K562 (cell line): ENCODE measurements at regions not wholly inside any gene's neighbourhood (a gene's known extent, or its start where the extent isn't known, plus 50 kb on each side); places are given as distances from the start of the nearest gene placed in this dataset.

ENCODE experiments used
- ATAC-seq: fragments of 200-7000 bp; cut with Tn5 transposase; 3 replicates; pipeline ENCODE4 v1.9.1; 2020; ENCODE audit warnings: moderate library complexity
- BruUV-seq: library from RNA; stranded (reverse); fragments of 400-500 nt; replicated peaks from 2 replicates; lab custom pipeline; 2021; lab: Mats Ljungman, UMichigan
- CTCF ChIA-PET: fragments of 300-600 bp; formaldehyde crosslinking; extraction: SDS; loops from one replicate; lab custom pipeline; 2021; ENCODE audit warnings: low intra/inter-chr PET ratio; lab: Yijun Ruan, JAX
- POLR2A ChIA-PET: fragments of 300-600, 350-650 bp; sonication (Branson Sonifier 250); formaldehyde crosslinking; extraction: SDS; loops from one replicate; lab custom pipeline; 2021; ENCODE audit warnings: antibody characterized with exemption, inconsistent platforms; lab: Yijun Ruan, JAX
- DNase-seq, 4 experiments: peaks; one replicate each; pipeline versions ENCODE4 v3.0.0 to v3.0.0-alpha.2; 2011 to 2018; ENCODE audit warnings: low spot score in 3 of 4, mixed read lengths in 3 of 4; ENCODE audit errors: extremely low read depth in 1 of 4
- FAIRE-seq: peaks from 2 replicates; lab custom pipeline; 2011; peaks lifted over from hg19 to GRCh38; lab: Jason Lieb, UNC
- H2AFZ ChIP-seq: 2 replicates; pipeline ENCODE4 v1.6.0; 2011; ENCODE audit warnings: low read depth, low read length, control low read depth, inconsistent platforms
- H3K27ac ChIP-seq: fragments of 200-600 bp; 3 replicates; pipeline ENCODE4 v1.8.0; 2011; ENCODE audit warnings: low read depth, mild to moderate bottlenecking, control low read depth, inconsistent platforms, low read length, moderate library complexity, mixed read lengths; ENCODE audit errors: extremely low read depth
- H3K27me3 ChIP-seq, 2 experiments: fragments of 300-600 bp in 1 of 2; 2 replicates in 1 of 2; 3 replicates in 1 of 2; pipeline versions ENCODE4 v1.6.0 to v1.8.0; 2011; ENCODE audit warnings: inconsistent platforms in 2 of 2, low read length in 2 of 2, mild to moderate bottlenecking in 1 of 2, mixed read lengths in 1 of 2, moderate library complexity in 1 of 2; ENCODE audit not compliant: control insufficient read depth in 2 of 2, insufficient read depth in 2 of 2
- H3K36me3 ChIP-seq: fragments of 300-600 bp; 3 replicates; pipeline ENCODE4 v1.8.0; 2011; ENCODE audit warnings: mild to moderate bottlenecking, low read length, inconsistent platforms; ENCODE audit not compliant: control insufficient read depth, insufficient read depth
- H3K4me1 ChIP-seq, 2 experiments: fragments of 200-600 bp in 1 of 2; replicated peaks in 1 of 2; 2 replicates in 1 of 2; 3 replicates in 1 of 2; pipeline versions ENCODE4 v1.5.1 to v1.8.0; 2011; ENCODE audit warnings: inconsistent platforms in 2 of 2, low read length in 2 of 2, mild to moderate bottlenecking in 1 of 2, mixed read lengths in 1 of 2, moderate library complexity in 1 of 2; ENCODE audit not compliant: control insufficient read depth in 2 of 2, insufficient read depth in 2 of 2
- H3K4me2 ChIP-seq: 2 replicates; pipeline ENCODE4 v1.6.1; 2011; ENCODE audit warnings: low read length, control low read depth, inconsistent platforms, mixed read lengths; ENCODE audit not compliant: insufficient read depth
- H3K4me3 ChIP-seq: fragments of 200-600 bp; sonication (generic), shearing (Covaris generic); 2 replicates; pipeline ENCODE4 v1.5.1; 2016; ENCODE audit warnings: control low read depth, inconsistent platforms
- H3K79me2 ChIP-seq: fragments of 200-600 bp; 3 replicates; pipeline ENCODE4 v1.8.0; 2011; ENCODE audit warnings: low read length, inconsistent platforms; ENCODE audit not compliant: control insufficient read depth, insufficient read depth
- H3K9ac ChIP-seq, 2 experiments: 2 replicates each; pipeline versions ENCODE4 v1.6.0 to v1.6.1; 2011; ENCODE audit warnings: low read depth in 2 of 2, low read length in 2 of 2, control low read depth in 1 of 2, inconsistent platforms in 1 of 2, mild to moderate bottlenecking in 1 of 2, mixed read lengths in 1 of 2; ENCODE audit not compliant: insufficient read depth in 1 of 2
- H3K9me1 ChIP-seq: one replicate; pipeline ENCODE4 v1.6.0; 2011; ENCODE audit warnings: inconsistent platforms, mild to moderate bottlenecking, low read length, moderate library complexity; ENCODE audit not compliant: control insufficient read depth, insufficient read depth
- H3K9me3 ChIP-seq: replicated peaks from 2 replicates; pipeline ENCODE4 v1.5.1; 2011; ENCODE audit warnings: low read depth, low read length, inconsistent platforms; ENCODE audit not compliant: control insufficient read depth, insufficient read depth
- H4K20me1 ChIP-seq: replicated peaks from 2 replicates; pipeline ENCODE4 v1.6.1; 2011; ENCODE audit warnings: low read length, inconsistent platforms, mixed read lengths; ENCODE audit not compliant: control insufficient read depth, insufficient read depth
- HMG20B ChIP-seq: fragments of 250-450 bp; sonication (Bioruptor Pico); IDR thresholded peaks from 2 replicates; pipeline ENCODE4 v1.5.0; 2021; ENCODE audit warnings: mild to moderate bottlenecking
- YBX1 ChIP-seq: fragments of 450-650 bp; IDR thresholded peaks from 2 replicates; pipeline ENCODE4 v1.7.1; 2016; ENCODE audit warnings: mild to moderate bottlenecking
- WGBS: fragments of 100-300 bp; shearing (Covaris generic); methylation state at CpG from one replicate; pipeline ENCODE4 v1.1.6; 2016; ENCODE audit warnings: low coverage, mixed read lengths; ENCODE audit not compliant: insufficient coverage; ENCODE audit errors: missing lambda C conversion rate; 5-methylcytosine and 5-hydroxymethylcytosine counted together
- in situ Hi-C: fragments of 300-500 bp; cut with MboI; formaldehyde crosslinking; loops from 4 replicates; pipeline ENCODE4 v1.15.0; 2018; ENCODE audit warnings: inconsistent platforms, mixed read lengths
- intact Hi-C: fragments of 100-400 bp; cut with micrococcal nuclease; formaldehyde crosslinking; loops from 2 replicates; pipeline ENCODE4 v1.14.2; 2022
- TF ChIP-seq, protein P1 (sequence below): fragments of 450-650 bp; formaldehyde crosslinking; IDR thresholded peaks from 2 replicates; pipeline ENCODE4 v1.4.0; 2020; ENCODE audit warnings: mild to moderate bottlenecking, moderate library complexity
- TF ChIP-seq, protein P2 (sequence below): sonication (generic); formaldehyde crosslinking; IDR thresholded peaks from 2 replicates; pipeline ENCODE4 v1.8.0; 2023; ENCODE audit warnings: mild to moderate bottlenecking, missing genetic modification reagents

DNA sequence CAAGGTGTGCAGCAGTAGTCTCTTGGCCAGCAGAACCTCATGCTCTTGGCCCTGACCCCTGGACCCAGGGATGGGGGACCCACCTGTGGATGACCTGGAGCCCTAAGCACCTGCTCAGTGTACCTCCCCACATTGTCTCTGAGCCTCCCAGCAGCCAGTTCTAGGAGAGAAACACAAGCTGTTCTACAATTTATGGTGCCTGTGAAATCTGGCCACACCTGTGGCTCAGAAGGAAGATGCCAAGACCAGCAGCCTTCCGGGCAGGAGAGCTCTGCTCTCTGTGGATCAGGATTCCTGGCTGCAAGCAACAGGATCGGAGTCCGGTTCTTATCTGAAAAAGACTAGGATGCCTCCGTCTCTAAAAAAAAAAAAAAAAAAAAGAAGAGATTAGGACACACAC lies 103.6 kb upstream of the ANO1 start:
- Histone ChIP-seq H3K9me1 (no peaks in the 10 kb centered on the region), H3K9me3 (no peaks in the 10 kb centered on the region), H3K27ac (no peak overlapping the region), H3K4me2 (no peak overlapping the region; the same call in 1 of the 2 replicates), H3K4me3 (no peak overlapping the region), H3K4me1 (peaks cover 11 to 35% of the 10 kb centered on the region in 2 experiments; a peak in 4 of 5 replicates), H2AFZ (peak overlapping the region; percentile 29; the same call in 1 of the 2 replicates), H3K27me3 (no peaks in the 10 kb centered on the region), H3K9ac (no peak overlapping the region), H3K36me3 (no peaks in the 10 kb centered on the region), H3K79me2 (no peaks in the 10 kb centered on the region), H4K20me1 (no peaks in the 10 kb centered on the region)
- DNase-seq (no peak), FAIRE-seq (no peak), ATAC-seq (no peak)
- TF ChIP-seq, protein P1, sequence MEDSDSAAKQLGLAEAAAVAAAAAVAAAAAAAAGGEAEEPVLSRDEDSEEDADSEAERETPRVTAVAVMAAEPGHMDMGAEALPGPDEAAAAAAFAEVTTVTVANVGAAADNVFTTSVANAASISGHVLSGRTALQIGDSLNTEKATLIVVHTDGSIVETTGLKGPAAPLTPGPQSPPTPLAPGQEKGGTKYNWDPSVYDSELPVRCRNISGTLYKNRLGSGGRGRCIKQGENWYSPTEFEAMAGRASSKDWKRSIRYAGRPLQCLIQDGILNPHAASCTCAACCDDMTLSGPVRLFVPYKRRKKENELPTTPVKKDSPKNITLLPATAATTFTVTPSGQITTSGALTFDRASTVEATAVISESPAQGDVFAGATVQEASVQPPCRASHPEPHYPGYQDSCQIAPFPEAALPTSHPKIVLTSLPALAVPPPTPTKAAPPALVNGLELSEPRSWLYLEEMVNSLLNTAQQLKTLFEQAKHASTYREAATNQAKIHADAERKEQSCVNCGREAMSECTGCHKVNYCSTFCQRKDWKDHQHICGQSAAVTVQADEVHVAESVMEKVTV (CRISPR knock-in tag) = no peak
- TF ChIP-seq, protein P2, sequence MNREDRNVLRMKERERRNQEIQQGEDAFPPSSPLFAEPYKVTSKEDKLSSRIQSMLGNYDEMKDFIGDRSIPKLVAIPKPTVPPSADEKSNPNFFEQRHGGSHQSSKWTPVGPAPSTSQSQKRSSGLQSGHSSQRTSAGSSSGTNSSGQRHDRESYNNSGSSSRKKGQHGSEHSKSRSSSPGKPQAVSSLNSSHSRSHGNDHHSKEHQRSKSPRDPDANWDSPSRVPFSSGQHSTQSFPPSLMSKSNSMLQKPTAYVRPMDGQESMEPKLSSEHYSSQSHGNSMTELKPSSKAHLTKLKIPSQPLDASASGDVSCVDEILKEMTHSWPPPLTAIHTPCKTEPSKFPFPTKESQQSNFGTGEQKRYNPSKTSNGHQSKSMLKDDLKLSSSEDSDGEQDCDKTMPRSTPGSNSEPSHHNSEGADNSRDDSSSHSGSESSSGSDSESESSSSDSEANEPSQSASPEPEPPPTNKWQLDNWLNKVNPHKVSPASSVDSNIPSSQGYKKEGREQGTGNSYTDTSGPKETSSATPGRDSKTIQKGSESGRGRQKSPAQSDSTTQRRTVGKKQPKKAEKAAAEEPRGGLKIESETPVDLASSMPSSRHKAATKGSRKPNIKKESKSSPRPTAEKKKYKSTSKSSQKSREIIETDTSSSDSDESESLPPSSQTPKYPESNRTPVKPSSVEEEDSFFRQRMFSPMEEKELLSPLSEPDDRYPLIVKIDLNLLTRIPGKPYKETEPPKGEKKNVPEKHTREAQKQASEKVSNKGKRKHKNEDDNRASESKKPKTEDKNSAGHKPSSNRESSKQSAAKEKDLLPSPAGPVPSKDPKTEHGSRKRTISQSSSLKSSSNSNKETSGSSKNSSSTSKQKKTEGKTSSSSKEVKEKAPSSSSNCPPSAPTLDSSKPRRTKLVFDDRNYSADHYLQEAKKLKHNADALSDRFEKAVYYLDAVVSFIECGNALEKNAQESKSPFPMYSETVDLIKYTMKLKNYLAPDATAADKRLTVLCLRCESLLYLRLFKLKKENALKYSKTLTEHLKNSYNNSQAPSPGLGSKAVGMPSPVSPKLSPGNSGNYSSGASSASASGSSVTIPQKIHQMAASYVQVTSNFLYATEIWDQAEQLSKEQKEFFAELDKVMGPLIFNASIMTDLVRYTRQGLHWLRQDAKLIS (CRISPR knock-in tag) = no peak
- TF ChIP-seq HMG20B (CRISPR knock-in tag) = no peak
- TF ChIP-seq YBX1 = no peak
- intact Hi-C loops (no loop called here), in situ Hi-C loops (no loop called here)
- WGBS = 40% methylated on average over 1 of the region's 4 CpGs
- ChIA-PET CTCF (no interaction called here), POLR2A (interaction anchor here (0.6 kb wide), 1 partner anchor 19 kb away, joined by 3 read pairs; no protein-coding TSS in a partner anchor)
- no TSS peak for BruUV-seq
